B cell (primary cell): ENCODE measurements at regions not wholly inside any gene's neighbourhood (a gene's known extent, or its start where the extent isn't known, plus 50 kb on each side); places are given as distances from the start of the nearest gene placed in this dataset.

Experiments
- ATAC-seq: fragments of 200-7000 bp; cut with Tn5 transposase; one replicate; pipeline ENCODE4 v1.10.0; 2021; ENCODE audit warnings: low read depth, mild to moderate bottlenecking, moderate number of reproducible peaks, moderate library complexity
- CTCF ChIA-PET: fragments of 350-600 bp; sonication (Branson Sonifier 250); formaldehyde crosslinking; loops from one replicate; lab custom pipeline; 2021; ENCODE audit warnings: antibody characterized with exemption, inconsistent platforms; lab: Charles Lee
- POLR2A ChIA-PET: fragments of 350-600 bp; sonication (Branson Sonifier 250); formaldehyde crosslinking; loops from one replicate; lab custom pipeline; 2021; ENCODE audit warnings: antibody characterized with exemption; lab: Charles Lee
- DNase-seq: peaks from one replicate; pipeline ENCODE4 v3.0.0; 2013
- H2AFZ ChIP-seq: 2 replicates; pipeline ENCODE4 v1.6.1; 2012; ENCODE audit warnings: mild to moderate bottlenecking, low read depth, low read length; ENCODE audit not compliant: insufficient read depth, poor library complexity, severe bottlenecking
- H3K27ac ChIP-seq, 2 donors: 1 replicate in 1 of 2; 2 replicates in 1 of 2; pipeline ENCODE4 v1.5.1; 2012 to 2013; ENCODE audit warnings: low read length in 2 of 2, mild to moderate bottlenecking in 2 of 2, moderate library complexity in 1 of 2
- H3K27me3 ChIP-seq, 4 experiments: fragments of 200-600 bp in 1 of 4; sonication (generic) in 1 of 4; replicated peaks in 1 of 4; 1 replicate in 2 of 4; 2 replicates in 2 of 4; pipeline versions ENCODE4 v1.6.1 to v1.7.0; 2013 to 2016; ENCODE audit warnings: low read length in 3 of 4, mild to moderate bottlenecking in 2 of 4, mixed read lengths in 1 of 4, moderate library complexity in 1 of 4; ENCODE audit not compliant: insufficient read depth in 4 of 4, control insufficient read depth in 3 of 4; ENCODE audit errors: control extremely low read depth in 1 of 4
- H3K36me3 ChIP-seq, 2 experiments: replicated peaks in 1 of 2; 1 replicate in 1 of 2; 2 replicates in 1 of 2; pipeline versions ENCODE4 v1.6.1 to v1.7.1; 2013; ENCODE audit warnings: low read length in 1 of 2; ENCODE audit not compliant: insufficient read depth in 2 of 2, control insufficient read depth in 1 of 2; ENCODE audit errors: control extremely low read depth in 1 of 2, extremely low read depth in 1 of 2
- H3K4me1 ChIP-seq, 2 donors: fragments of 200-600 bp in 1 of 2; sonication (generic) in 1 of 2; 1 replicate in 1 of 2; 2 replicates in 1 of 2; pipeline versions ENCODE4 v1.5.1 to v1.6.1; 2013 to 2017; ENCODE audit warnings: low read length in 2 of 2; ENCODE audit not compliant: control insufficient read depth in 2 of 2, insufficient read depth in 2 of 2
- H3K4me2 ChIP-seq: replicated peaks from 2 replicates; pipeline ENCODE3; 2012; ENCODE audit warnings: mild to moderate bottlenecking, low read depth, low read length; ENCODE audit not compliant: poor library complexity, severe bottlenecking
- H3K4me3 ChIP-seq, 5 experiments: fragments of 200-600 bp in 1 of 5; sonication (generic) in 1 of 5; 1 replicate in 3 of 5; 2 replicates in 2 of 5; pipeline versions ENCODE4 v1.5.1 to v1.7.0; 2011 to 2016; ENCODE audit warnings: low read length in 4 of 5, mild to moderate bottlenecking in 4 of 5, low read depth in 2 of 5, control low read depth in 1 of 5, moderate library complexity in 1 of 5; ENCODE audit not compliant: insufficient read depth in 1 of 5; ENCODE audit errors: control extremely low read depth in 1 of 5, extremely low read depth in 1 of 5
- H3K79me2 ChIP-seq: fragments of 200-600 bp; sonication (generic); one replicate; pipeline ENCODE4 v1.6.0; 2016; ENCODE audit warnings: low read length; ENCODE audit not compliant: control insufficient read depth, insufficient read depth
- H3K9ac ChIP-seq: fragments of 200-600 bp; sonication (generic); 2 replicates; pipeline ENCODE4 v1.6.1; 2017; ENCODE audit warnings: mild to moderate bottlenecking, low read length, moderate library complexity
- H3K9me3 ChIP-seq, 3 donors: one replicate each; pipeline versions ENCODE4 v1.6.1 to v1.7.1; 2013; ENCODE audit warnings: low read length in 2 of 3; ENCODE audit not compliant: control insufficient read depth in 2 of 3, insufficient read depth in 1 of 3; ENCODE audit errors: control extremely low read depth in 1 of 3
- H4K20me1 ChIP-seq: 2 replicates; pipeline ENCODE4 v1.6.0; 2012; ENCODE audit warnings: mild to moderate bottlenecking, low read length; ENCODE audit not compliant: insufficient read depth, control insufficient read depth, poor library complexity, severe bottlenecking
- H3K27ac Mint-ChIP-seq: one replicate; pipeline ENCODE4 v1.8.0; 2021; ENCODE audit warnings: mixed read lengths
- H3K27me3 Mint-ChIP-seq: one replicate; pipeline ENCODE4 v1.8.0; 2021; ENCODE audit warnings: mixed read lengths
- H3K4me1 Mint-ChIP-seq: one replicate; pipeline ENCODE4 v1.8.0; 2021; ENCODE audit warnings: mixed read lengths
- H3K4me3 Mint-ChIP-seq: one replicate; pipeline ENCODE4 v1.8.0; 2021; ENCODE audit warnings: mixed read lengths
- H3K9me3 Mint-ChIP-seq: one replicate; pipeline ENCODE4 v1.8.0; 2022; ENCODE audit warnings: mixed read lengths; ENCODE audit not compliant: insufficient read depth
- EZH2 ChIP-seq: IDR thresholded peaks from 2 replicates; pipeline ENCODE4 v1.6.1; 2012; ENCODE audit warnings: borderline replicate concordance, low read depth, mild to moderate bottlenecking, moderate library complexity, low read length; ENCODE audit not compliant: insufficient read depth, poor library complexity, severe bottlenecking
- WGBS: methylation state at CpG from one replicate; pipeline ENCODE4 v1.1.5; 2013; ENCODE audit warnings: missing lambda C conversion rate; ENCODE audit not compliant: insufficient coverage; 5-methylcytosine and 5-hydroxymethylcytosine counted together
- intact Hi-C: fragments of 100-400 bp; cut with micrococcal nuclease; formaldehyde crosslinking; loops from one replicate; pipeline ENCODE4 v1.10.0; 2022
- TF ChIP-seq, protein P1 (sequence below): fragments of 200-600 bp; IDR thresholded peaks from one replicate; pipeline ENCODE4 v1.8.0; 2022; ENCODE audit warnings: antibody characterized with exemption, mild to moderate bottlenecking

DNA sequence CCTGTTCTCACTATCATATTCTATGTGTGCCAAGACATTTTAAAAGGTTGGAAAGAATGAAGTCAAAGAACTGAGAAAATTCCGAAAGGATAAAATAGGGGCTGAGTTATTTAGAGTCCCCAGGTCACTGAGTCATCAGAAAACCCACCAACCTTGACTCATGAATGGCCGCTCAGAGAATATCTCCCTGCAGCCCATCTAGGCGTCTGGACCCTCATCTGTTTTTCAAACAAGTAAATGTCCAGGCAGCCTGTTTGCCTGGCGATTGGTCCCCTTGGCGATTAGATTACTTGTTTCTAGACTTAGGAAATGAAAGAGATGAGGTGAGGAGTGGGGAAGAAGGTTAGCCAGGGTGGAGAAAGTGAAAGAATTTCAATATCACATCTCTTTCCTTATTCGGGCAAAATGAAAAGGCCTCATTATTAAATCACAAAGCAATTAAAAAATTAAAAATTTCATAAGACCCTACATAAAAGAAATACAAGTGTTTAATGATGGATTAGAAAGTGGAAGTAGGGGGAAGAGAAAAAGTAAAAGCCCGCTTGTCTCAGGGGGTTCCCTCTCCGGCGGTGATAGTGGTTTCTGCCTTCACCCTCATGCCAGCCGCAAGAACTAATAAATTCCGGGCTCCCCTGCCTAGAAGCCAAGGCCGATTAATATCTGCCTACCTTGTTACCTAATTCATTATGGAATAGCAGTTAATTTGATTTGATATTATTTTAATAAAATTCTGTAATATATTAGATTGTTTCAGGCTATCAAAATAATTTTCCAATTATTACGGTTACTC is 415.9 kb downstream of the BCL11B start:
- Histone ChIP-seq H3K36me3 (no peaks in the 10 kb centered on the region), H3K9ac (no peak overlapping the region), H3K4me3 (no peak overlapping the region), H3K4me1 (no peaks in the 10 kb centered on the region), H4K20me1 (no peaks in the 10 kb centered on the region), H3K9me3 (peaks cover 0 to 34% (median 0%) of the 10 kb centered on the region in 3 donors), H2AFZ (no peak overlapping the region), H3K79me2 (no peaks in the 10 kb centered on the region), H3K27me3 (no peaks in the 10 kb centered on the region), H3K4me2 (no peak overlapping the region), H3K27ac (no peak overlapping the region)
- no peak overlapping the region for H3K27ac Mint-ChIP-seq
- intact Hi-C loops = no loop called here
- no peak overlapping the region for H3K4me3 Mint-ChIP-seq
- no peaks in the 10 kb centered on the region for H3K27me3 Mint-ChIP-seq
- CTCF ChIA-PET = no interaction called here
- ATAC-seq (no peak), DNase-seq (no peak)
- TF ChIP-seq EZH2 = no peak
- TF ChIP-seq, protein P1, sequence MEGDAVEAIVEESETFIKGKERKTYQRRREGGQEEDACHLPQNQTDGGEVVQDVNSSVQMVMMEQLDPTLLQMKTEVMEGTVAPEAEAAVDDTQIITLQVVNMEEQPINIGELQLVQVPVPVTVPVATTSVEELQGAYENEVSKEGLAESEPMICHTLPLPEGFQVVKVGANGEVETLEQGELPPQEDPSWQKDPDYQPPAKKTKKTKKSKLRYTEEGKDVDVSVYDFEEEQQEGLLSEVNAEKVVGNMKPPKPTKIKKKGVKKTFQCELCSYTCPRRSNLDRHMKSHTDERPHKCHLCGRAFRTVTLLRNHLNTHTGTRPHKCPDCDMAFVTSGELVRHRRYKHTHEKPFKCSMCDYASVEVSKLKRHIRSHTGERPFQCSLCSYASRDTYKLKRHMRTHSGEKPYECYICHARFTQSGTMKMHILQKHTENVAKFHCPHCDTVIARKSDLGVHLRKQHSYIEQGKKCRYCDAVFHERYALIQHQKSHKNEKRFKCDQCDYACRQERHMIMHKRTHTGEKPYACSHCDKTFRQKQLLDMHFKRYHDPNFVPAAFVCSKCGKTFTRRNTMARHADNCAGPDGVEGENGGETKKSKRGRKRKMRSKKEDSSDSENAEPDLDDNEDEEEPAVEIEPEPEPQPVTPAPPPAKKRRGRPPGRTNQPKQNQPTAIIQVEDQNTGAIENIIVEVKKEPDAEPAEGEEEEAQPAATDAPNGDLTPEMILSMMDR = no peak
- WGBS = 97% methylated on average over 4 of the region's 13 CpGs
- H3K4me1 Mint-ChIP-seq = no peaks in the 10 kb centered on the region
- H3K9me3 Mint-ChIP-seq = peaks cover 2% of the 10 kb centered on the region
- POLR2A ChIA-PET = no interaction called here

- Mint-ChIP-seq H3K4me3 (no peak overlapping the region), H3K4me1 (no peaks in the 10 kb centered on the region), H3K27me3 (no peaks in the 10 kb centered on the region), H3K27ac (no peak overlapping the region), H3K9me3 (peaks cover 2% of the 10 kb centered on the region)
- TF ChIP-seq, protein P1 = no peak
- no peak for TF ChIP-seq EZH2
- Histone ChIP-seq H3K4me3 (no peak overlapping the region), H3K36me3 (no peaks in the 10 kb centered on the region), H3K4me2 (no peak overlapping the region), H4K20me1 (no peaks in the 10 kb centered on the region), H3K27ac (no peak overlapping the region), H3K4me1 (no peaks in the 10 kb centered on the region), H2AFZ (no peak overlapping the region), H3K9ac (no peak overlapping the region), H3K79me2 (no peaks in the 10 kb centered on the region), H3K9me3 (peaks cover 0 to 34% (median 0%) of the 10 kb centered on the region in 3 donors), H3K27me3 (no peaks in the 10 kb centered on the region)
- ChIA-PET POLR2A (no interaction called here), CTCF (no interaction called here)
- DNase-seq = no peak
- no peak for ATAC-seq
- 94% methylated on average over 7 of the region's 7 CpGs for WGBS
- intact Hi-C loops = no loop called here
Measured at GRCh38 chr14:98858158-98858557, 413.8 kb downstream of the BCL11B start.
